Astrocyte (in vitro differentiated cells and primary cell): ENCODE measurements at regions not wholly inside any gene's neighbourhood (a gene's known extent, or its start where the extent isn't known, plus 50 kb on each side); places are given as distances from the start of the nearest gene placed in this dataset.

Experiments
- DNase-seq: peaks from one replicate; pipeline ENCODE4 v3.0.0-alpha.2; 2010; ENCODE audit warnings: low read depth
- FAIRE-seq: peaks from 2 replicates; lab custom pipeline; 2011; peaks lifted over from hg19 to GRCh38; lab: Jason Lieb, UNC
- H2AFZ ChIP-seq: 2 replicates; pipeline ENCODE4 v1.6.0; 2012; ENCODE audit warnings: low read depth, low read length, inconsistent platforms
- H3K27ac ChIP-seq: 2 replicates; pipeline ENCODE4 v1.5.1; 2011; ENCODE audit warnings: low read depth, low read length, inconsistent platforms
- H3K27me3 ChIP-seq: 2 replicates; pipeline ENCODE4 v1.6.0; 2011; ENCODE audit warnings: low read length, inconsistent platforms; ENCODE audit not compliant: insufficient read depth
- H3K36me3 ChIP-seq: 2 replicates; pipeline ENCODE4 v1.5.1; 2011; ENCODE audit warnings: low read length, inconsistent platforms; ENCODE audit not compliant: insufficient read depth
- H3K4me1 ChIP-seq: 2 replicates; pipeline ENCODE4 v1.5.1; 2011; ENCODE audit warnings: low read length, inconsistent platforms; ENCODE audit not compliant: insufficient read depth
- H3K4me2 ChIP-seq: 2 replicates; pipeline ENCODE4 v1.6.0; 2012; ENCODE audit warnings: low read length, inconsistent platforms
- H3K4me3 ChIP-seq: 2 replicates; pipeline ENCODE4 v1.5.1; 2011; ENCODE audit warnings: low read depth, mild to moderate bottlenecking, low read length, inconsistent platforms; ENCODE audit not compliant: insufficient read depth
- H3K79me2 ChIP-seq: 2 replicates; pipeline ENCODE4 v1.6.0; 2012; ENCODE audit warnings: mild to moderate bottlenecking, low read length, inconsistent platforms; ENCODE audit not compliant: insufficient read depth
- H3K9ac ChIP-seq: 2 replicates; pipeline ENCODE4 v1.6.0; 2012; ENCODE audit warnings: mild to moderate bottlenecking, low read length, inconsistent platforms
- H3K9me3 ChIP-seq: 2 replicates; pipeline ENCODE4 v1.5.1; 2012; ENCODE audit warnings: low read depth, mild to moderate bottlenecking, low read length, inconsistent platforms; ENCODE audit not compliant: insufficient read depth
- H4K20me1 ChIP-seq: 2 replicates; pipeline ENCODE4 v1.6.0; 2012; ENCODE audit warnings: low read length, inconsistent platforms; ENCODE audit not compliant: insufficient read depth
- H3K27ac Mint-ChIP-seq: one replicate; pipeline ENCODE4 v1.8.0; 2021; ENCODE audit warnings: mild to moderate bottlenecking, mixed read lengths; ENCODE audit not compliant: unreplicated experiment
- H3K27me3 Mint-ChIP-seq: one replicate; pipeline ENCODE4 v1.8.0; 2021; ENCODE audit warnings: low read depth, mixed read lengths; ENCODE audit not compliant: unreplicated experiment
- H3K36me3 Mint-ChIP-seq: one replicate; pipeline ENCODE4 v1.8.0; 2021; ENCODE audit warnings: low read depth, mixed read lengths; ENCODE audit not compliant: unreplicated experiment
- H3K4me1 Mint-ChIP-seq: one replicate; pipeline ENCODE4 v1.8.0; 2021; ENCODE audit warnings: low read depth, mixed read lengths; ENCODE audit not compliant: unreplicated experiment
- H3K4me3 Mint-ChIP-seq: one replicate; pipeline ENCODE4 v1.8.0; 2021; ENCODE audit warnings: mild to moderate bottlenecking, moderate library complexity, mixed read lengths; ENCODE audit not compliant: unreplicated experiment
- H3K9me3 Mint-ChIP-seq: one replicate; pipeline ENCODE4 v1.8.0; 2021; ENCODE audit warnings: mild to moderate bottlenecking, mixed read lengths; ENCODE audit not compliant: unreplicated experiment
- CTCF ChIP-seq: IDR thresholded peaks from 2 replicates; pipeline ENCODE4 v1.5.1; 2011; ENCODE audit warnings: low read depth, mild to moderate bottlenecking, inconsistent platforms, low read length, moderate library complexity; ENCODE audit not compliant: insufficient read depth
- EZH2 ChIP-seq: IDR thresholded peaks from 2 replicates; pipeline ENCODE4 v1.6.1; 2012; ENCODE audit warnings: mild to moderate bottlenecking, low read length, inconsistent platforms; ENCODE audit not compliant: insufficient read depth

GRCh38 chr10:78927257-78927995, 141.3 kb upstream of the ZMIZ1 start:
- peaks cover 45% of the 10 kb centered on the region for H3K27me3 Mint-ChIP-seq
- no peak for TF ChIP-seq EZH2
- TF ChIP-seq CTCF, result no peak
- no peak overlapping the region for H3K4me3 ChIP-seq
- DNase-seq (no peak), FAIRE-seq (no peak)
- H2AFZ ChIP-seq, result no peak overlapping the region
- no peaks in the 10 kb centered on the region for H4K20me1 ChIP-seq
- no peak overlapping the region for H3K27ac ChIP-seq
- H3K9me3 Mint-ChIP-seq, result no peaks in the 10 kb centered on the region
- no peak overlapping the region for H3K4me3 Mint-ChIP-seq
- H3K4me2 ChIP-seq, result no peak overlapping the region
- H3K4me1 ChIP-seq, result peaks cover 32% of the 10 kb centered on the region
- H3K79me2 ChIP-seq, result no peaks in the 10 kb centered on the region
- no peak overlapping the region for H3K9ac ChIP-seq
- H3K36me3 ChIP-seq, result no peaks in the 10 kb centered on the region
- H3K4me1 Mint-ChIP-seq, result peaks cover 17% of the 10 kb centered on the region
- no peaks in the 10 kb centered on the region for H3K36me3 Mint-ChIP-seq
- no peak overlapping the region for H3K27ac Mint-ChIP-seq
- H3K27me3 ChIP-seq, result peaks cover 2% of the 10 kb centered on the region
- H3K9me3 ChIP-seq, result no peaks in the 10 kb centered on the region

- H3K9ac ChIP-seq, result no peak overlapping the region
- no peak overlapping the region for H3K4me2 ChIP-seq
- no peaks in the 10 kb centered on the region for H3K79me2 ChIP-seq
- H3K9me3 ChIP-seq, result no peaks in the 10 kb centered on the region
- H3K27me3 ChIP-seq, result peaks cover 2% of the 10 kb centered on the region
- Mint-ChIP-seq H3K36me3 (no peaks in the 10 kb centered on the region), H3K27ac (no peak overlapping the region), H3K4me3 (no peak overlapping the region), H3K4me1 (peaks cover 17% of the 10 kb centered on the region), H3K27me3 (peaks cover 43% of the 10 kb centered on the region), H3K9me3 (no peaks in the 10 kb centered on the region)
- no peaks in the 10 kb centered on the region for H3K36me3 ChIP-seq
- no peak overlapping the region for H3K4me3 ChIP-seq
- peaks cover 32% of the 10 kb centered on the region for H3K4me1 ChIP-seq
- no peak overlapping the region for H3K27ac ChIP-seq
- DNase-seq (no peak), FAIRE-seq (no peak)
- TF ChIP-seq EZH2, result no peak
- no peak for TF ChIP-seq CTCF
- H2AFZ ChIP-seq, result no peak overlapping the region
- no peaks in the 10 kb centered on the region for H4K20me1 ChIP-seq
These were observed 140.4 kb upstream of the ZMIZ1 start for GRCh38 chr10:78928330-78928729.

- DNase-seq (no peak), FAIRE-seq (no peak)
- no peak overlapping the region for H2AFZ ChIP-seq
- TF ChIP-seq EZH2 (no peak), CTCF (no peak)
- no peak overlapping the region for H3K4me2 ChIP-seq
- no peak overlapping the region for H3K9ac ChIP-seq
- Mint-ChIP-seq H3K27ac (no peak overlapping the region), H3K4me1 (peaks cover 18% of the 10 kb centered on the region), H3K4me3 (no peak overlapping the region), H3K9me3 (no peaks in the 10 kb centered on the region), H3K27me3 (peaks cover 47% of the 10 kb centered on the region), H3K36me3 (no peaks in the 10 kb centered on the region)
- no peaks in the 10 kb centered on the region for H3K27me3 ChIP-seq
- no peak overlapping the region for H3K27ac ChIP-seq
- peaks cover 32% of the 10 kb centered on the region for H3K4me1 ChIP-seq
- no peaks in the 10 kb centered on the region for H3K79me2 ChIP-seq
- H3K9me3 ChIP-seq, result no peaks in the 10 kb centered on the region
- H3K4me3 ChIP-seq, result no peak overlapping the region
- H4K20me1 ChIP-seq, result no peaks in the 10 kb centered on the region
- H3K36me3 ChIP-seq, result no peaks in the 10 kb centered on the region
These were observed 139.2 kb upstream of the ZMIZ1 start for GRCh38 chr10:78929541-78929940.
